ENCODE measurements at regions not wholly inside any gene's neighbourhood (a gene's known extent, or its start where the extent isn't known, plus 50 kb on each side); places are given as distances from the start of the nearest gene placed in this dataset.

- TF ChIP-seq, protein P1, sequence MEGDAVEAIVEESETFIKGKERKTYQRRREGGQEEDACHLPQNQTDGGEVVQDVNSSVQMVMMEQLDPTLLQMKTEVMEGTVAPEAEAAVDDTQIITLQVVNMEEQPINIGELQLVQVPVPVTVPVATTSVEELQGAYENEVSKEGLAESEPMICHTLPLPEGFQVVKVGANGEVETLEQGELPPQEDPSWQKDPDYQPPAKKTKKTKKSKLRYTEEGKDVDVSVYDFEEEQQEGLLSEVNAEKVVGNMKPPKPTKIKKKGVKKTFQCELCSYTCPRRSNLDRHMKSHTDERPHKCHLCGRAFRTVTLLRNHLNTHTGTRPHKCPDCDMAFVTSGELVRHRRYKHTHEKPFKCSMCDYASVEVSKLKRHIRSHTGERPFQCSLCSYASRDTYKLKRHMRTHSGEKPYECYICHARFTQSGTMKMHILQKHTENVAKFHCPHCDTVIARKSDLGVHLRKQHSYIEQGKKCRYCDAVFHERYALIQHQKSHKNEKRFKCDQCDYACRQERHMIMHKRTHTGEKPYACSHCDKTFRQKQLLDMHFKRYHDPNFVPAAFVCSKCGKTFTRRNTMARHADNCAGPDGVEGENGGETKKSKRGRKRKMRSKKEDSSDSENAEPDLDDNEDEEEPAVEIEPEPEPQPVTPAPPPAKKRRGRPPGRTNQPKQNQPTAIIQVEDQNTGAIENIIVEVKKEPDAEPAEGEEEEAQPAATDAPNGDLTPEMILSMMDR (IDR thresholded peaks at IDR 0.05; ENCODE audit: low read length), result no peak
- no peak for TF ChIP-seq EZH2 (optimal IDR thresholded peaks at IDR 0.05; ENCODE audit: low read depth, low read length)
Observed at GRCh38 chr2:100755441-100755840, 64.5 kb upstream of the NPAS2 start.

Data from MM.1S (cell line).